ENCODE measurements at regions not wholly inside any gene's neighbourhood (a gene's known extent, or its start where the extent isn't known, plus 50 kb on each side); places are given as distances from the start of the nearest gene placed in this dataset.

DNA sequence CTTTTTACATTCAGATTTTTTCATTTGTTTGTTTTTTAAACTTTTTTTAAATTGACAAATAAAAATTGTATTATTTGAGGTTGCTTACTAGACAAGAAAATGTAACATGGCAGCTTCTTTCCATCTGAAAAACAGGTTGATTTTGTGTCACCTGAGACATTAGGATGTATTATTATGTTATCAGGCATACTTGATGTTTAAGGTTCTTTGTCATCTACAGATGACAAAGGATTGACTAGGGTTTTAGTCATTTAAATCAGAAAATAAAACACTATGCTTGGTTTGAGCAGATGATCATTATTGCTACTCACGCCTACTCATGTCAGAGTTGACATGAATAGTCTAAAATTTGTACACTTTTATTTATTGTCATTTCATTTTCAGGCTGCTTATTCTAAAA, 1494.5 kb downstream of the SLITRK5 start:
- no peaks in the 10 kb centered on the region for H3K36me3 ChIP-seq (ENCODE audit: control insufficient read depth, insufficient read depth, low read length)
- H3K27me3 ChIP-seq (ENCODE audit: control insufficient read depth, insufficient read depth, low read length): no peaks in the 10 kb centered on the region
- no peak for ATAC-seq (ENCODE audit: low read depth)
- H3K56ac ChIP-seq (ENCODE audit: extremely low read depth, insufficient read depth, low read length): no peak overlapping the region
- BruUV-seq (replicated peaks): no TSS peak
- H2AK9ac ChIP-seq (replicated peaks; ENCODE audit: low read depth, low read length, poor library complexity): no peak overlapping the region
- H2AFZ ChIP-seq (replicated peaks; ENCODE audit: low read length, poor library complexity): no peak overlapping the region
- no peak overlapping the region for H4K5ac ChIP-seq (ENCODE audit: low read depth, low read length)
- H4K91ac ChIP-seq (ENCODE audit: insufficient read depth, low read depth, low read length): no peak overlapping the region
- H3K79me1 ChIP-seq (ENCODE audit: low read depth in 1 of 2, low read length in 2 of 2): no peaks in the 10 kb centered on the region
- H3K14ac ChIP-seq (replicated peaks; ENCODE audit: low read depth, low read length): no peak overlapping the region
- WGBS, 2 experiments (ENCODE audit: extremely low coverage in 2 of 2, insufficient read length in 1 of 2): no CpG with 5 or more reads among the region's 1 CpG
- no peak overlapping the region for H2BK5ac ChIP-seq (ENCODE audit: low read depth, low read length, poor library complexity, severe bottlenecking)
- no peak overlapping the region for H3K9ac ChIP-seq (ENCODE audit: low read depth, low read length)
- no peaks in the 10 kb centered on the region for H3K9me3 ChIP-seq (ENCODE audit: control insufficient read depth, insufficient read depth, low read length)
- H3K4me1 ChIP-seq (ENCODE audit: control insufficient read depth, insufficient read depth, low read length): no peaks in the 10 kb centered on the region
- H3K4me3 ChIP-seq (ENCODE audit: insufficient read depth, low read depth, low read length): no peak overlapping the region
- no peak overlapping the region for H2AK5ac ChIP-seq (ENCODE audit: low read depth, low read length)
- H2BK120ac ChIP-seq (ENCODE audit: low read depth, low read length): no peak overlapping the region
- intact Hi-C loops (cut with micrococcal nuclease): no loop called here
- no peak overlapping the region for H3K18ac ChIP-seq (ENCODE audit: low read depth, low read length)
- H4K8ac ChIP-seq (ENCODE audit: low read depth in 2 of 2, low read length in 2 of 2): no peak overlapping the region
- H2BK20ac ChIP-seq (ENCODE audit: low read depth, low read length): no peak overlapping the region
- no peak for TF ChIP-seq POLR2A (IDR thresholded peaks at IDR 0.05; ENCODE audit: low read depth, low read length)
- TF ChIP-seq FOS (IDR thresholded peaks at IDR 0.05; ENCODE audit: low read depth, low read length): no peak
- TF ChIP-seq RCOR1 (IDR thresholded peaks at IDR 0.05; ENCODE audit: insufficient replicate concordance, low read length): no peak
- TF ChIP-seq, protein P1, sequence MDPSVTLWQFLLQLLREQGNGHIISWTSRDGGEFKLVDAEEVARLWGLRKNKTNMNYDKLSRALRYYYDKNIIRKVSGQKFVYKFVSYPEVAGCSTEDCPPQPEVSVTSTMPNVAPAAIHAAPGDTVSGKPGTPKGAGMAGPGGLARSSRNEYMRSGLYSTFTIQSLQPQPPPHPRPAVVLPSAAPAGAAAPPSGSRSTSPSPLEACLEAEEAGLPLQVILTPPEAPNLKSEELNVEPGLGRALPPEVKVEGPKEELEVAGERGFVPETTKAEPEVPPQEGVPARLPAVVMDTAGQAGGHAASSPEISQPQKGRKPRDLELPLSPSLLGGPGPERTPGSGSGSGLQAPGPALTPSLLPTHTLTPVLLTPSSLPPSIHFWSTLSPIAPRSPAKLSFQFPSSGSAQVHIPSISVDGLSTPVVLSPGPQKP (IDR thresholded peaks at IDR 0.05; ENCODE audit: borderline replicate concordance, low read depth, low read length): no peak
- no peak for TF ChIP-seq CHD1 (IDR thresholded peaks at IDR 0.05; ENCODE audit: low read depth, low read length)
- TF ChIP-seq RAD21 (IDR thresholded peaks at IDR 0.05; ENCODE audit: low read length): no peak
- no peak for TF ChIP-seq MAZ (IDR thresholded peaks at IDR 0.05; ENCODE audit: borderline replicate concordance, low read depth, low read length)
- TF ChIP-seq MXI1 (IDR thresholded peaks at IDR 0.05; ENCODE audit: borderline replicate concordance, low read depth, low read length): no peak
- TF ChIP-seq SMC3 (IDR thresholded peaks at IDR 0.05; ENCODE audit: low read depth, low read length): no peak
- TF ChIP-seq BHLHE40 (IDR thresholded peaks at IDR 0.05; ENCODE audit: low read depth, low read length): no peak
- no peak for TF ChIP-seq MAFK (IDR thresholded peaks at IDR 0.05; ENCODE audit: low read depth, low read length)
- TF ChIP-seq, protein P2, sequence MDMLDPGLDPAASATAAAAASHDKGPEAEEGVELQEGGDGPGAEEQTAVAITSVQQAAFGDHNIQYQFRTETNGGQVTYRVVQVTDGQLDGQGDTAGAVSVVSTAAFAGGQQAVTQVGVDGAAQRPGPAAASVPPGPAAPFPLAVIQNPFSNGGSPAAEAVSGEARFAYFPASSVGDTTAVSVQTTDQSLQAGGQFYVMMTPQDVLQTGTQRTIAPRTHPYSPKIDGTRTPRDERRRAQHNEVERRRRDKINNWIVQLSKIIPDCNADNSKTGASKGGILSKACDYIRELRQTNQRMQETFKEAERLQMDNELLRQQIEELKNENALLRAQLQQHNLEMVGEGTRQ (IDR thresholded peaks at IDR 0.05; ENCODE audit: low read depth, low read length): no peak
- POLR2A ChIA-PET (ENCODE audit: unreplicated experiment): no interaction called here
- DNase-seq: no peak
- no peaks in the 10 kb centered on the region for H4K20me1 ChIP-seq (ENCODE audit: insufficient read depth, low read length)
- H3K9me1 ChIP-seq (ENCODE audit: insufficient read depth, low read length): no peaks in the 10 kb centered on the region
- H2BK15ac ChIP-seq (ENCODE audit: low read depth, low read length): no peak overlapping the region
- no peak overlapping the region for H3K4ac ChIP-seq (ENCODE audit: low read depth, low read length)
- H3K4me2 ChIP-seq (ENCODE audit: low read depth, low read length): no peak overlapping the region
- dilution Hi-C loops (cut with HindIII; ENCODE audit: low sequenced_read_pairs, unreplicated experiment): no loop called here
- H3K27ac ChIP-seq (ENCODE audit: insufficient read depth, low read length): no peak overlapping the region
- CTCF ChIA-PET: no interaction called here
- H3K23ac ChIP-seq (ENCODE audit: low read depth, low read length): no peak overlapping the region
- in situ Hi-C loops (cut with MboI; ENCODE audit: low sequenced_read_pairs): no loop called here

Measured in IMR-90 (cell line).